Upper lobe of right lung (tissue), 1 donor: ENCODE measurements at regions not wholly inside any gene's neighbourhood (a gene's known extent, or its start where the extent isn't known, plus 50 kb on each side); places are given as distances from the start of the nearest gene placed in this dataset.
A peak's percentile ranks its signal among the peaks of the same experiment; 100 is the strongest.

Experiments used
- ATAC-seq: fragments of 200-7000 bp; cut with Tn5 transposase; one replicate; pipeline ENCODE4 v1.9.1; 2020; ENCODE audit warnings: mild to moderate bottlenecking, moderate library complexity
- DNase-seq: peaks from one replicate; pipeline ENCODE4 v3.0.0-alpha.2; 2020
- H3K27ac ChIP-seq: fragments of 200-600 bp; one replicate; pipeline ENCODE4 v1.8.0; 2022
- H3K27me3 ChIP-seq: fragments of 200-600 bp; one replicate; pipeline ENCODE4 v1.8.0; 2022; ENCODE audit warnings: mild to moderate bottlenecking
- H3K36me3 ChIP-seq: fragments of 200-600 bp; one replicate; pipeline ENCODE4 v1.8.0; 2022
- H3K4me1 ChIP-seq: fragments of 200-600 bp; one replicate; pipeline ENCODE4 v1.8.0; 2022
- H3K4me3 ChIP-seq: fragments of 200-600 bp; one replicate; pipeline ENCODE4 v1.8.0; 2022; ENCODE audit warnings: mild to moderate bottlenecking
- H3K9me3 ChIP-seq: fragments of 200-600 bp; one replicate; pipeline ENCODE4 v1.8.0; 2022
- CTCF ChIP-seq: fragments of 200-600 bp; IDR thresholded peaks from one replicate; pipeline ENCODE4 v1.8.0; 2022; ENCODE audit warnings: antibody characterized with exemption
- intact Hi-C: fragments of 100-400 bp; cut with DNase I; formaldehyde crosslinking; loops from one replicate; pipeline ENCODE4 v1.11.0; 2022
- donor health status: DM: no; HTN: yes; CAD: no; lungs with severe emphysema.

DNA sequence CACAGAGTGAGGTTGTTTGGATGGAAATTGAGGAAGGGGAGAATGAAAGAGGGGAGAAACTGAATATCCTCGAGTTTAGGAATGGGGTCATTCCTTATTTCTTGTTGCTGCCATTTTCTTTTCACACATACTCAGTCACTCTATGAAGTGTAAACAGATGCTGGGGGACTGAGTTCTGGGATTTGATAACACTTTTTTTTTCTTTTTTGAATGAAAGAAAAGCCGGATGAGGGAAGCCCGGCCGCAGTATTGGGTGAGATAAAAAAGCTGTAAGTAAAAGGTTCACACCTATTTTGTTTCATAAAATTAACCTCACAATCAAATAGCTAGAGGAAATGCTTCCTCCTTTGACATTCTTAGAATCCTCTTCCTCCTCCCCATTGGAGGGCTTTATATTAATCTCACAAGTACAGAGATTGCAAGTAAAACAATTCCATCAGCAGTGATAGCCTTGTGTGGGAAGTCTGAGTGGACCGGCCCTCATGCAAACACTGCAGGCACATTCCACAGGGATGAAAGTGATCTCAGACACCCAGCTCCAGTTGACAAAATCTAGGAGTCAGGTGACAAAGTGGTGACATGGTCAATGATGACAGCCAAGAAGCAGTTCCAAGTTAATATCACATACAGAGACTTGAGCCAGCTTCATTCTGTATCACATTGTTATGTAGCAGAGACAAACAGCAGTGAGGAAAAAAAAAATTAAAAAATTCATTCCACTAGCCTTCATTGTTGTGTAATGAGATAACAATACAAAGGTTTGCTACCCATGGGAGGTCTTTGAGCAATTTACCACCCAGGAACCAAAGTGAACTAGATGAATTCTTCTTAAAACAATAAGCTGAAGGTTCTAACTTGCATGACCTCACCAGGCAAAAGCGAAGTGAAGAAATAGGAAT is 391.1 kb upstream of the HSF2 start:
- intact Hi-C loops, result no loop called here
- no peak for TF ChIP-seq CTCF
- ATAC-seq, result peak; percentile 69

DNA sequence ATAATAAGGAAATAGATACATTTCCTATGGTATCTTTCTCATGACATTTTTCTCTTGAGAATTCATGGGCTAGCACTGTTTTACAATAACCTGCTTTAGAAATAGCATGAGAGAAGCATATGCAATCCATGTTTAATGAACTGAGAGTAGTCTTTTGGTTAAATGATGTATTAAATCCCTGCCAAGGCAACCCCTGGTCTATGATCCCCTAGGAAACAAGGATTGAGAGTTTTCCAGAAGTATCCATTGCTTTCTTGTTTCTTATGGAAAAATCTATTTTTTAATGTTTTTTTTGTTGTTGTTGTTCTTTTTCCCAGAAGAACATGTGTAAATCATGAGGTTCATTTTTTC is 390.5 kb upstream of the HSF2 start:
- DNase-seq, result no peak
- intact Hi-C loops, result no loop called here
- ATAC-seq, result no peak
- Histone ChIP-seq H3K4me3 (no peak overlapping the region), H3K27ac (no peak overlapping the region), H3K36me3 (no peaks in the 10 kb centered on the region), H3K27me3 (no peaks in the 10 kb centered on the region), H3K4me1 (no peaks in the 10 kb centered on the region), H3K9me3 (no peaks in the 10 kb centered on the region)
- no peak for TF ChIP-seq CTCF

More for the DNA sequence above, 391.1 kb upstream of the HSF2 start:
- no peak for DNase-seq
- no peak overlapping the region for H3K4me3 ChIP-seq
- H3K27me3 ChIP-seq, result no peaks in the 10 kb centered on the region
- H3K27ac ChIP-seq, result no peak overlapping the region
- no peaks in the 10 kb centered on the region for H3K4me1 ChIP-seq
- H3K9me3 ChIP-seq, result no peaks in the 10 kb centered on the region
- H3K36me3 ChIP-seq, result no peaks in the 10 kb centered on the region

DNA sequence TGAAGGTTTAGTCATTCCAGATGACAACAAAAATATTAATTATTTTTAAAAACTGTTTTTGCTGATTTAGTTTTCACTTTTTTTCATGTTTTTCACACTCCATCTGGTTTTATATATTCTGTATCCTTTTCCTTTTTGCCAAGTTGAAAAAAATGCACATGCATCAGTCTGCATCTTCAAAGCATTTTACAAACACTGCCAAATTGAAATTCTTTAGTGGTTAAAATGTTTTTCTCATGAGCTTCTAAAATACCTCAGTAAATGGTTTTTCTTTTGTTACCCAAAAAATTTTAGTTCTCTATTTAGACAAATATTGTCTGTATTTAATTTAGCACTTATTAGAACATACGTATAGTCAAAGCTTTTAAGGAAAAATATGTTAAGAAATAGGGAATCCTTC is 386.9 kb upstream of the HSF2 start:
- Histone ChIP-seq H3K9me3 (no peaks in the 10 kb centered on the region), H3K36me3 (no peaks in the 10 kb centered on the region), H3K4me1 (no peaks in the 10 kb centered on the region), H3K27ac (no peak overlapping the region), H3K27me3 (no peaks in the 10 kb centered on the region), H3K4me3 (no peak overlapping the region)
- intact Hi-C loops, result no loop called here
- DNase-seq, result no peak
- no peak for TF ChIP-seq CTCF
- no peak for ATAC-seq

DNA sequence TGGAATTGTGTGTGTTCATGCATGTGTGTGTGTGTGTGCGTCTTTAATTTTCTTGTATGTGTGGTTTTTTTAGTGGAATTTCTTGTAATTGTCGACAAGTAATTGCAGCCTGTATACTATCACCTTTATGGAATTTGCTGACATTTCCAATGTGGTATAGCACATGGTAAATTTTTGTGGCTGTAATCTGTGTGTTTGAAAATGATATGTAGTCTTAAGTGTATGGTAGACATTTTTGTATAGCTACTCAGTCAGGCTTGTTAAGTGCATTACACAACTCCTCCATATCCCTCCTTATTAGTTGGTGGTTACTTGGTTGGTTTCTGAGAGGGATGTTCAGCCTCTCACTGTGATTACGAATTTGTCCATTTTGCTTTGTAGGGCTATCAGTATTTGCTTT is 384.5 kb upstream of the HSF2 start:
- H3K4me3 ChIP-seq, result no peak overlapping the region
- no peaks in the 10 kb centered on the region for H3K4me1 ChIP-seq
- no peak for ATAC-seq
- intact Hi-C loops, result no loop called here
- no peaks in the 10 kb centered on the region for H3K9me3 ChIP-seq
- DNase-seq, result no peak
- TF ChIP-seq CTCF, result no peak
- no peak overlapping the region for H3K27ac ChIP-seq
- no peaks in the 10 kb centered on the region for H3K36me3 ChIP-seq
- no peaks in the 10 kb centered on the region for H3K27me3 ChIP-seq

DNA sequence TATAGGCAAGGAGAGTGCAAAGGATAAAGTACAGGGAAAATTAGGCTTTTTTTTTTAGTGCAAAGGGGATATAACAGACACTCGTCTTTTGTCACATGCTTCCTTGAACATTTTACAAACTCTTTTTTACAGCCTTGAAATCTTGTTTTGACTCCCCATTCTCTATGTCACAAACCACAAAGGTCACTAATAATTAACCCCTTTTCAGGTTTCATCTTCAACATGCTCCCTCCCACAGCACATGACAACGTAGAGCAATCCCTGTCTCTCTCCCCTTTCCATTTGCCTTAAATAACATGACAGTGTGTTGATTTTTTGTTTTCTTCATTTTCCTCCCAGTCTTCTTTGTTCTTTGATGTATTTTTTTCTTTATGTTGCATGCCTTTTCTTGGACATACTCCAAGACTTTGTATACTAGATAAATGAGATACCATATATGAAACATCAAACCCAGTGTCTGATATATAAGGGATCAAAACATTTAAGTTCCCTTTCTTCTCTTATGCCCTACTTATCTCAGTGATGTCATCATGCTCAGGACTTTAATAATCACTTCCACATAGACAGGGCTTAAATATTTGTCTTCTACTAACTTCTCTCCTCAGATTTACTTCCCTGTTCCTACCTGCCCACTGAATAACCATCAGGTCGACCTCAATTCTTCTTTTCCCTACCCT is 378.7 kb upstream of the HSF2 start:
- Histone ChIP-seq H3K36me3 (no peaks in the 10 kb centered on the region), H3K9me3 (no peaks in the 10 kb centered on the region), H3K4me1 (no peaks in the 10 kb centered on the region), H3K27ac (no peak overlapping the region), H3K27me3 (no peaks in the 10 kb centered on the region), H3K4me3 (no peak overlapping the region)
- intact Hi-C loops, result no loop called here
- DNase-seq, result no peak
- ATAC-seq, result no peak
- no peak for TF ChIP-seq CTCF
